ENCODE measurements at regions not wholly inside any gene's neighbourhood (a gene's known extent, or its start where the extent isn't known, plus 50 kb on each side); places are given as distances from the start of the nearest gene placed in this dataset.

GRCh38 chr7:36070230-36070629 lies 82.8 kb upstream of the EEPD1 start:
- H3K27ac ChIP-seq (replicated peaks; ENCODE audit: low read length), result no peak overlapping the region
- no peak overlapping the region for H2BK120ac ChIP-seq (ENCODE audit: low read depth, low read length)
- H2BK15ac ChIP-seq (ENCODE audit: low read length), result no peak overlapping the region
- H3K36me3 ChIP-seq (replicated peaks in 1 of 2; ENCODE audit: control insufficient read depth in 2 of 2, insufficient read depth in 2 of 2, low read length in 2 of 2), result no peaks in the 10 kb centered on the region
- no peaks in the 10 kb centered on the region for H3K79me1 ChIP-seq (ENCODE audit: low read depth, low read length)
- no peaks in the 10 kb centered on the region for H3K9me3 ChIP-seq (replicated peaks in 1 of 2; ENCODE audit: control insufficient read depth in 2 of 2, insufficient read depth in 1 of 2, low read depth in 1 of 2, low read length in 2 of 2)
- no peak overlapping the region for H3K23ac ChIP-seq (ENCODE audit: low read depth, low read length, poor library complexity)
- H2AFZ ChIP-seq (ENCODE audit: low read length), result no peak overlapping the region
- no peak overlapping the region for H2BK12ac ChIP-seq (ENCODE audit: low read length)
- H3K4me1 ChIP-seq (ENCODE audit: control insufficient read depth in 2 of 2, insufficient read depth in 1 of 2, low read depth in 1 of 2, low read length in 2 of 2), result peaks cover 0 to 3% of the 10 kb centered on the region in 2 donors
- no CpG with 5 or more reads among the region's 8 CpGs for WGBS, 2 donors (ENCODE audit: extremely low coverage in 2 of 2, insufficient read length in 2 of 2, insufficient replicate concordance in 1 of 2)
- no peak overlapping the region for H2AK5ac ChIP-seq (ENCODE audit: low read depth, low read length)
- no peak overlapping the region for H4K8ac ChIP-seq (ENCODE audit: low read depth, low read length)
- H2BK5ac ChIP-seq (ENCODE audit: low read length), result no peak overlapping the region
- H3K4me3 ChIP-seq (ENCODE audit: low read length in 2 of 2), result no peak overlapping the region
- DNase-seq (ENCODE audit: low spot score), result no peak
- H4K91ac ChIP-seq (ENCODE audit: low read depth, low read length, poor library complexity), result no peak overlapping the region
- no peak overlapping the region for H3K9ac ChIP-seq (ENCODE audit: low read depth, low read length, poor library complexity)
- no peak overlapping the region for H3K4me2 ChIP-seq (ENCODE audit: insufficient read depth, low read length, poor library complexity, severe bottlenecking)
- H3K14ac ChIP-seq (ENCODE audit: low read length), result no peak overlapping the region
- H3K4ac ChIP-seq (ENCODE audit: low read length), result no peak overlapping the region
- H3K27me3 ChIP-seq (ENCODE audit: control insufficient read depth in 3 of 3, insufficient read depth in 3 of 3, low read depth in 1 of 3, low read length in 3 of 3), result peaks cover 0 to 12% (median 0%) of the 10 kb centered on the region in 3 experiments
- peak overlapping the region; percentile 30 for H3K18ac ChIP-seq (ENCODE audit: low read length)

DNA sequence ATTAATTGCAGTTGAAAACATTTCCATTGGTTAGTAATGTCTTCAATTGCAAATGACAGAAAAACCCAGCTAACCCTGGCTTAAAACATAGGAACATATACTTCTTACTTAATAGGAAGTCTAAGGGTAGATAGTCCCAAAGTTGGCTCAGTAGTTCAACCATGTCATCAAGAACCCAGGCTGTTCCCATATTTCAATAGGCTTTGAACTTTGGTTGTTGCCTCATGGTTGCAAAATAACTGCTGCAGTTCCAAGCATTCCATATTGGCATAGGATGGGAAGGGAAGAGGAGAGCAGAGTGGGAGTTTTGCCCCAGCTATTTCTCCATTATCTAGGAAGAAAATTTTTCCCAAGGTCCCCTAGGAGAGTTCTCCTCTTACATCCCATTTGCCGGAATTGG lies 81.4 kb upstream of the EEPD1 start:
- Histone ChIP-seq H3K4me3 (ENCODE audit: low read length in 2 of 2) (no peak overlapping the region), H2AK5ac (ENCODE audit: low read depth, low read length) (no peak overlapping the region), H3K4ac (ENCODE audit: low read length) (no peak overlapping the region), H3K14ac (ENCODE audit: low read length) (no peak overlapping the region), H3K4me1 (ENCODE audit: control insufficient read depth in 2 of 2, insufficient read depth in 1 of 2, low read depth in 1 of 2, low read length in 2 of 2) (peaks cover 0 to 5% of the 10 kb centered on the region in 2 donors), H2AFZ (ENCODE audit: low read length) (no peak overlapping the region), H2BK12ac (ENCODE audit: low read length) (no peak overlapping the region), H2BK15ac (ENCODE audit: low read length) (no peak overlapping the region), H2BK120ac (ENCODE audit: low read depth, low read length) (no peak overlapping the region), H4K91ac (ENCODE audit: low read depth, low read length, poor library complexity) (no peak overlapping the region), H3K27me3 (ENCODE audit: control insufficient read depth in 3 of 3, insufficient read depth in 3 of 3, low read depth in 1 of 3, low read length in 3 of 3) (peaks cover 0 to 12% (median 0%) of the 10 kb centered on the region in 3 experiments), H3K36me3 (replicated peaks in 1 of 2; ENCODE audit: control insufficient read depth in 2 of 2, insufficient read depth in 2 of 2, low read length in 2 of 2) (no peaks in the 10 kb centered on the region), H3K9ac (ENCODE audit: low read depth, low read length, poor library complexity) (no peak overlapping the region), H2BK5ac (ENCODE audit: low read length) (no peak overlapping the region), H3K18ac (ENCODE audit: low read length) (no peak overlapping the region), H3K9me3 (replicated peaks in 1 of 2; ENCODE audit: control insufficient read depth in 2 of 2, insufficient read depth in 1 of 2, low read depth in 1 of 2, low read length in 2 of 2) (no peaks in the 10 kb centered on the region), H3K79me1 (ENCODE audit: low read depth, low read length) (no peaks in the 10 kb centered on the region), H3K23ac (ENCODE audit: low read depth, low read length, poor library complexity) (no peak overlapping the region), H3K4me2 (ENCODE audit: insufficient read depth, low read length, poor library complexity, severe bottlenecking) (no peak overlapping the region), H3K27ac (replicated peaks; ENCODE audit: low read length) (no peak overlapping the region), H4K8ac (ENCODE audit: low read depth, low read length) (no peak overlapping the region)
- WGBS, 2 donors (ENCODE audit: extremely low coverage in 2 of 2, insufficient read length in 2 of 2, insufficient replicate concordance in 1 of 2), result no CpG with 5 or more reads among the region's 1 CpG
- DNase-seq (ENCODE audit: low spot score), result no peak

- H3K36me3 ChIP-seq (replicated peaks in 1 of 2; ENCODE audit: control insufficient read depth in 2 of 2, insufficient read depth in 2 of 2, low read length in 2 of 2), result no peaks in the 10 kb centered on the region
- H3K4me2 ChIP-seq (ENCODE audit: insufficient read depth, low read length, poor library complexity, severe bottlenecking), result no peak overlapping the region
Measured at GRCh38 chr7:36072620-36073019, 80.4 kb upstream of the EEPD1 start.

DNA sequence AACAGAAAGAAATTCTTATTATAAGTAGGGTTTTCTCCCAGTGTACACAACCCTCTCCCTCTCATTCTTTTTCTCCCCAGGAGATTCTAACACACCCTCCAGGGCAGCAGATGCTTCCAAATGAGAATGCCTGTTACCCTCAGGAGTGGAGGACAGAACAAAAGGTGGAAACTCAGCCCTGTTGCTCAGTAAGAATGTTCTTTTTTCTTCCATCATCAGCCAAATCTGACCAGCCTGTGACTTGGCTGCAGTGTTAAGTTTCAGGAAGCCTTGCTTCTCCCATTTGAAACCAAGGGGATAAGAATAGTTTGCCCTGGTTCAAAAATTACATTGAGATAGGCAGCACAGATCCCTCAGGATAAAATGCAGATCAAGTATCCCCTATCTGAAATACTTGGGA lies 77.5 kb upstream of the EEPD1 start:
- Histone ChIP-seq H4K8ac (ENCODE audit: low read depth, low read length) (no peak overlapping the region), H2BK15ac (ENCODE audit: low read length) (no peak overlapping the region), H3K14ac (ENCODE audit: low read length) (no peak overlapping the region), H3K23ac (ENCODE audit: low read depth, low read length, poor library complexity) (no peak overlapping the region), H3K9ac (ENCODE audit: low read depth, low read length, poor library complexity) (no peak overlapping the region), H3K79me1 (ENCODE audit: low read depth, low read length) (no peaks in the 10 kb centered on the region), H3K4ac (ENCODE audit: low read length) (no peak overlapping the region), H2BK120ac (ENCODE audit: low read depth, low read length) (no peak overlapping the region), H3K4me2 (ENCODE audit: insufficient read depth, low read length, poor library complexity, severe bottlenecking) (no peak overlapping the region), H3K4me1 (ENCODE audit: control insufficient read depth in 2 of 2, insufficient read depth in 1 of 2, low read depth in 1 of 2, low read length in 2 of 2) (peaks cover 0 to 5% of the 10 kb centered on the region in 2 donors), H3K27ac (replicated peaks; ENCODE audit: low read length) (no peak overlapping the region), H3K18ac (ENCODE audit: low read length) (no peak overlapping the region), H3K4me3 (ENCODE audit: low read length in 2 of 2) (no peak overlapping the region), H2BK5ac (ENCODE audit: low read length) (no peak overlapping the region), H2AK5ac (ENCODE audit: low read depth, low read length) (no peak overlapping the region), H2AFZ (ENCODE audit: low read length) (no peak overlapping the region), H2BK12ac (ENCODE audit: low read length) (no peak overlapping the region), H4K91ac (ENCODE audit: low read depth, low read length, poor library complexity) (no peak overlapping the region), H3K27me3 (ENCODE audit: control insufficient read depth in 3 of 3, insufficient read depth in 3 of 3, low read depth in 1 of 3, low read length in 3 of 3) (peaks cover 0 to 16% (median 0%) of the 10 kb centered on the region in 3 experiments), H3K9me3 (replicated peaks in 1 of 2; ENCODE audit: control insufficient read depth in 2 of 2, insufficient read depth in 1 of 2, low read depth in 1 of 2, low read length in 2 of 2) (no peaks in the 10 kb centered on the region), H3K36me3 (replicated peaks in 1 of 2; ENCODE audit: control insufficient read depth in 2 of 2, insufficient read depth in 2 of 2, low read length in 2 of 2) (no peaks in the 10 kb centered on the region)
- DNase-seq (ENCODE audit: low spot score), result no peak

More at GRCh38 chr7:36072620-36073019, 80.4 kb upstream of the EEPD1 start:
- Histone ChIP-seq H3K27me3 (ENCODE audit: control insufficient read depth in 3 of 3, insufficient read depth in 3 of 3, low read depth in 1 of 3, low read length in 3 of 3) (peaks cover 0 to 12% (median 0%) of the 10 kb centered on the region in 3 experiments), H2AK5ac (ENCODE audit: low read depth, low read length) (no peak overlapping the region), H3K9me3 (replicated peaks in 1 of 2; ENCODE audit: control insufficient read depth in 2 of 2, insufficient read depth in 1 of 2, low read depth in 1 of 2, low read length in 2 of 2) (no peaks in the 10 kb centered on the region), H2AFZ (ENCODE audit: low read length) (no peak overlapping the region), H3K9ac (ENCODE audit: low read depth, low read length, poor library complexity) (no peak overlapping the region), H3K18ac (ENCODE audit: low read length) (no peak overlapping the region), H2BK120ac (ENCODE audit: low read depth, low read length) (no peak overlapping the region), H3K79me1 (ENCODE audit: low read depth, low read length) (no peaks in the 10 kb centered on the region), H2BK5ac (ENCODE audit: low read length) (no peak overlapping the region), H3K23ac (ENCODE audit: low read depth, low read length, poor library complexity) (no peak overlapping the region), H3K4ac (ENCODE audit: low read length) (no peak overlapping the region), H4K91ac (ENCODE audit: low read depth, low read length, poor library complexity) (no peak overlapping the region), H3K27ac (replicated peaks; ENCODE audit: low read length) (no peak overlapping the region), H2BK15ac (ENCODE audit: low read length) (no peak overlapping the region), H2BK12ac (ENCODE audit: low read length) (no peak overlapping the region), H3K4me1 (ENCODE audit: control insufficient read depth in 2 of 2, insufficient read depth in 1 of 2, low read depth in 1 of 2, low read length in 2 of 2) (peaks cover 0 to 5% of the 10 kb centered on the region in 2 donors), H3K4me3 (ENCODE audit: low read length in 2 of 2) (no peak overlapping the region), H3K14ac (ENCODE audit: low read length) (no peak overlapping the region), H4K8ac (ENCODE audit: low read depth, low read length) (no peak overlapping the region)
- WGBS, 2 donors (ENCODE audit: extremely low coverage in 2 of 2, insufficient read length in 2 of 2, insufficient replicate concordance in 1 of 2), result no CpG with 5 or more reads among the region's 4 CpGs
- DNase-seq (ENCODE audit: low spot score), result no peak
